Stomach (tissue), 8 donors: ENCODE measurements at regions not wholly inside any gene's neighbourhood (a gene's known extent, or its start where the extent isn't known, plus 50 kb on each side); places are given as distances from the start of the nearest gene placed in this dataset.

Experiments used
- DNase-seq, 2 donors: peaks; one replicate each; pipeline versions ENCODE4 v3.0.0 to v3.0.0-alpha.2; 2013 to 2019
- H3K27ac ChIP-seq, 5 donors: fragments of 200-600 bp in 4 of 5; sonication (generic) in 4 of 5; one replicate each; pipeline ENCODE4 v1.5.1; 2013 to 2019; ENCODE audit warnings: mild to moderate bottlenecking in 1 of 5, moderate library complexity in 1 of 5
- H3K27me3 ChIP-seq, 3 donors: fragments of 200-600 bp; sonication (generic); one replicate each; pipeline ENCODE4 v1.5.1; 2017 to 2019; ENCODE audit warnings: mixed run types in 1 of 3
- H3K36me3 ChIP-seq, 4 donors: fragments of 200-600 bp; sonication (generic); 1 replicate in 3 of 4; 2 replicates in 1 of 4; pipeline ENCODE4 v1.5.1; 2016 to 2019
- H3K4me1 ChIP-seq, 4 donors: fragments of 200-600 bp; sonication (generic); one replicate each; pipeline ENCODE4 v1.5.1; 2016 to 2019
- H3K4me3 ChIP-seq, 4 donors: fragments of 200-600 bp; sonication (generic) in 3 of 4; one replicate each; pipeline ENCODE4 v1.5.1; 2016 to 2019; ENCODE audit warnings: mild to moderate bottlenecking in 1 of 4
- H3K9me3 ChIP-seq, 4 donors: fragments of 200-600 bp; sonication (generic); one replicate each; pipeline ENCODE4 v1.5.1; 2016 to 2019
- CTCF ChIP-seq, 7 experiments: fragments of 450-650 bp in 4 of 7; fragments of 200-600 bp in 3 of 7; sonication (generic) in 3 of 7; IDR thresholded peaks; one replicate each; pipeline ENCODE4 v1.5.1; 2016 to 2019; ENCODE audit warnings: antibody characterized with exemption in 7 of 7, control low read depth in 2 of 7, mild to moderate bottlenecking in 1 of 7
- EP300 ChIP-seq: sonication (generic); formaldehyde crosslinking; IDR thresholded peaks from one replicate; pipeline ENCODE4 v1.6.1; 2017; ENCODE audit warnings: antibody characterized with exemption
- POLR2A ChIP-seq, 4 donors: fragments of 450-650 bp; IDR thresholded peaks; one replicate each; pipeline ENCODE4 v1.6.1; 2016; ENCODE audit warnings: antibody characterized with exemption in 4 of 4, control low read depth in 2 of 4, mild to moderate bottlenecking in 1 of 4, moderate library complexity in 1 of 4
- POLR2AphosphoS5 ChIP-seq, 3 donors: sonication (generic); formaldehyde crosslinking; IDR thresholded peaks; one replicate each; pipeline ENCODE4 v1.6.1; 2016; ENCODE audit warnings: antibody characterized with exemption in 3 of 3
- WGBS, 5 donors: extraction: QIAGEN DNeasy Blood & Tissue Kit in 3 of 5; methylation state at CpG; one replicate each; pipeline versions ENCODE4 v1.1.5 to v1.1.7; 2013 to 2018; 5-methylcytosine and 5-hydroxymethylcytosine counted together
- intact Hi-C: fragments of 100-400 bp; cut with DNase I; formaldehyde crosslinking; loops from one replicate; pipeline ENCODE4 v1.15.1; 2023; ENCODE audit warnings: low total_unique reads
- donor health status: healthy with polysubstance abuse.
- donor health status: Bipolar disorder and iron deficiency.
- donor health status: healthy.

- no peaks in the 10 kb centered on the region for H3K9me3 ChIP-seq
- H3K4me3 ChIP-seq: no peak overlapping the region
- TF ChIP-seq POLR2A (IDR thresholded peaks at IDR 0.05): no peak
- no peak for TF ChIP-seq POLR2AphosphoS5 (IDR thresholded peaks at IDR 0.05)
- no peak for TF ChIP-seq EP300
- no peak for TF ChIP-seq CTCF (IDR thresholded peaks at IDR 0.05)
- H3K27ac ChIP-seq: no peak overlapping the region
- H3K4me1 ChIP-seq: no peaks in the 10 kb centered on the region
- intact Hi-C loops: no loop called here
- no peaks in the 10 kb centered on the region for H3K36me3 ChIP-seq
- H3K27me3 ChIP-seq: no peaks in the 10 kb centered on the region
- no peak for DNase-seq
Observed at GRCh38 chr11:105274631-105275030, 135.1 kb upstream of the CARD18 start.

GRCh38 chr11:105273660-105274280, 134.2 kb upstream of the CARD18 start:
- intact Hi-C loops: no loop called here
- no peak for TF ChIP-seq CTCF (IDR thresholded peaks at IDR 0.05)
- TF ChIP-seq POLR2AphosphoS5 (IDR thresholded peaks at IDR 0.05): no peak
- no peak for TF ChIP-seq POLR2A (IDR thresholded peaks at IDR 0.05)
- no peak for TF ChIP-seq EP300
- Histone ChIP-seq H3K9me3 (no peaks in the 10 kb centered on the region), H3K27me3 (no peaks in the 10 kb centered on the region), H3K27ac (no peak overlapping the region), H3K4me1 (no peaks in the 10 kb centered on the region), H3K4me3 (no peak overlapping the region), H3K36me3 (no peaks in the 10 kb centered on the region)
- DNase-seq: peak in 1 of 2 donors; percentile 4
- WGBS, 5 donors: 44 to 77% (median 65%) methylated on average over 1 of the region's 1 CpG

- Histone ChIP-seq H3K4me3 (no peak overlapping the region), H3K27ac (no peak overlapping the region), H3K36me3 (no peaks in the 10 kb centered on the region), H3K4me1 (no peaks in the 10 kb centered on the region), H3K27me3 (no peaks in the 10 kb centered on the region), H3K9me3 (no peaks in the 10 kb centered on the region)
- DNase-seq: no peak
- intact Hi-C loops: no loop called here
- TF ChIP-seq POLR2AphosphoS5 (IDR thresholded peaks at IDR 0.05) (no peak), POLR2A (IDR thresholded peaks at IDR 0.05) (no peak), CTCF (IDR thresholded peaks at IDR 0.05) (no peak), EP300 (no peak)
Observed at GRCh38 chr11:105269862-105270261, 130.3 kb upstream of the CARD18 start.

- H3K9me3 ChIP-seq: no peaks in the 10 kb centered on the region
- H3K4me1 ChIP-seq: no peaks in the 10 kb centered on the region
- DNase-seq: no peak
- H3K27me3 ChIP-seq: no peaks in the 10 kb centered on the region
- TF ChIP-seq POLR2A (IDR thresholded peaks at IDR 0.05) (no peak), EP300 (no peak), POLR2AphosphoS5 (IDR thresholded peaks at IDR 0.05) (no peak), CTCF (IDR thresholded peaks at IDR 0.05) (no peak)
- no peak overlapping the region for H3K27ac ChIP-seq
- no peaks in the 10 kb centered on the region for H3K36me3 ChIP-seq
- WGBS, 5 donors: 32 to 62% (median 45%) methylated on average over 9 of the region's 9 CpGs
- intact Hi-C loops: no loop called here
- H3K4me3 ChIP-seq: no peak overlapping the region
Observed at GRCh38 chr11:105268404-105269062, 129.0 kb upstream of the CARD18 start.
